ENCODE measurements at regions not wholly inside any gene's neighbourhood (a gene's known extent, or its start where the extent isn't known, plus 50 kb on each side); places are given as distances from the start of the nearest gene placed in this dataset.

DNA sequence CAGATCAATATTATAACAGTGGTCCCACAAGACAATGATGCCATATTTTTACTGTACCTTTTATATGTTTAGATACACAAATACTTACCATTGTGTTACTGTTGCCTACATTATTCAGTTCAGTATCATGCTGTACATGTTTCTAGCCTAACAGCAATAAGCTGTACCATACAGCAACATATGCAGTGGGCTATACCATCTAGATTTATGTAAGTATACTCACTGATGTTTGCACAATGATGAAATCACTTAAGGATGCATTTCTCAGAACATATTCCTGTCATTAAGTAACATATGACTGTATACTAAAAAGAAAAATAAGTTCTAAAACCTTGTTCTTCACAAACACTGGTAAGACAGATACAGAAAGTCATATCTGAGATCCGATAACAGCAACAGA is 468.6 kb upstream of the SEMA3A start:
- H3K79me2 ChIP-seq (ENCODE audit: low read length), result no peaks in the 10 kb centered on the region
- H3F3A ChIP-seq (ENCODE audit: low read length, unreplicated experiment), result no peaks in the 10 kb centered on the region
- H4K20me1 ChIP-seq (ENCODE audit: low read length), result no peaks in the 10 kb centered on the region
- no peak overlapping the region for H3K9ac ChIP-seq (ENCODE audit: low read length)
- H2AFZ ChIP-seq (ENCODE audit: low read length), result no peak overlapping the region
- H3K9me2 ChIP-seq (replicated peaks; ENCODE audit: low read length), result no peaks in the 10 kb centered on the region; the same call in 1 of the 2 replicates
- TF ChIP-seq, protein P1, sequence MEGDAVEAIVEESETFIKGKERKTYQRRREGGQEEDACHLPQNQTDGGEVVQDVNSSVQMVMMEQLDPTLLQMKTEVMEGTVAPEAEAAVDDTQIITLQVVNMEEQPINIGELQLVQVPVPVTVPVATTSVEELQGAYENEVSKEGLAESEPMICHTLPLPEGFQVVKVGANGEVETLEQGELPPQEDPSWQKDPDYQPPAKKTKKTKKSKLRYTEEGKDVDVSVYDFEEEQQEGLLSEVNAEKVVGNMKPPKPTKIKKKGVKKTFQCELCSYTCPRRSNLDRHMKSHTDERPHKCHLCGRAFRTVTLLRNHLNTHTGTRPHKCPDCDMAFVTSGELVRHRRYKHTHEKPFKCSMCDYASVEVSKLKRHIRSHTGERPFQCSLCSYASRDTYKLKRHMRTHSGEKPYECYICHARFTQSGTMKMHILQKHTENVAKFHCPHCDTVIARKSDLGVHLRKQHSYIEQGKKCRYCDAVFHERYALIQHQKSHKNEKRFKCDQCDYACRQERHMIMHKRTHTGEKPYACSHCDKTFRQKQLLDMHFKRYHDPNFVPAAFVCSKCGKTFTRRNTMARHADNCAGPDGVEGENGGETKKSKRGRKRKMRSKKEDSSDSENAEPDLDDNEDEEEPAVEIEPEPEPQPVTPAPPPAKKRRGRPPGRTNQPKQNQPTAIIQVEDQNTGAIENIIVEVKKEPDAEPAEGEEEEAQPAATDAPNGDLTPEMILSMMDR (conservative IDR thresholded peaks at IDR 0.05; ENCODE audit: low read depth, low read length), result no peak
- TF ChIP-seq EZH2 (IDR thresholded peaks at IDR 0.05; ENCODE audit: low read length, unreplicated experiment) (no peak), EZH2phosphoT487 (IDR thresholded peaks at IDR 0.05; ENCODE audit: borderline replicate concordance, low read length) (no peak)
- intact Hi-C loops (cut with micrococcal nuclease), result loop anchor here (2.0 kb wide), 1 partner anchor 46 kb away; no protein-coding TSS in a partner anchor
- H3K4me3 ChIP-seq (ENCODE audit: low read length), result no peak overlapping the region
- H3K27me3 ChIP-seq (ENCODE audit: low read length), result no peaks in the 10 kb centered on the region
- H3K9me3 ChIP-seq (ENCODE audit: low read length), result no peaks in the 10 kb centered on the region
- DNase-seq, result peak; percentile 43
- BruUV-seq (replicated peaks), result no TSS peak
- H3K4me1 ChIP-seq (ENCODE audit: insufficient read depth, low read length), result peaks cover 9% of the 10 kb centered on the region
- H3K27ac ChIP-seq (ENCODE audit: low read length), result no peak overlapping the region
- peak; percentile 62 for ATAC-seq
- no peak overlapping the region for H3K4me2 ChIP-seq (ENCODE audit: low read length)
- ChIA-PET POLR2A (ENCODE audit: unreplicated experiment) (no interaction called here), CTCF (no interaction called here)
- H3K36me3 ChIP-seq (ENCODE audit: low read depth, low read length), result no peaks in the 10 kb centered on the region

DNA sequence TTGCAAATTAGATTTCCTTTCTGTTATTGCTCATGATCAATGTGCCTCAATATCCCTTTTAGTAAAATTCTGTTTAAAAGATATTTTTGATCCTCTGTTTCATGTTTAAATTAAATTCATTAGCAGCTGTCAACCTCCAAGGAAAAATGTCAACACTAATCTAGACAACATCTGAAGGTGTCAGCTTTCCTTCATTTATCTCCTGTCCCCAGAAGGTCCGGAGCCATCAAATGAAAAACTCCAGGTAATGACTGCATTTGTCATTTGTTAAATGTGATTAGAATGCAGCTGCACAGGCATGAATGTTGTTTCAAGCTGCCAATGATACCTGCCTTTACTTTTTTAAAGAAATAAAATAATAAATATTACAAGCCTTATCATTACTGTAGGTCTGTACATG is 463.7 kb upstream of the SEMA3A start:
- ATAC-seq (no peak), DNase-seq (no peak)
- TF ChIP-seq EZH2phosphoT487 (IDR thresholded peaks at IDR 0.05; ENCODE audit: borderline replicate concordance, low read length) (no peak), EZH2 (IDR thresholded peaks at IDR 0.05; ENCODE audit: low read length, unreplicated experiment) (no peak)
- TF ChIP-seq, protein P1 (conservative IDR thresholded peaks at IDR 0.05; ENCODE audit: low read depth, low read length), result no peak
- no peaks in the 10 kb centered on the region for H3K36me3 ChIP-seq (ENCODE audit: low read depth, low read length)
- no peak overlapping the region for H2AFZ ChIP-seq (ENCODE audit: low read length)
- no peaks in the 10 kb centered on the region for H3K79me2 ChIP-seq (ENCODE audit: low read length)
- CTCF ChIA-PET, result no interaction called here
- no peaks in the 10 kb centered on the region for H3K27me3 ChIP-seq (ENCODE audit: low read length)
- no peaks in the 10 kb centered on the region for H4K20me1 ChIP-seq (ENCODE audit: low read length)
- POLR2A ChIA-PET (ENCODE audit: unreplicated experiment), result no interaction called here
- intact Hi-C loops (cut with micrococcal nuclease), result no loop called here
- H3K4me3 ChIP-seq (ENCODE audit: low read length), result no peak overlapping the region
- H3K9me3 ChIP-seq (ENCODE audit: low read length), result no peaks in the 10 kb centered on the region
- H3K27ac ChIP-seq (ENCODE audit: low read length), result no peak overlapping the region
- no peak overlapping the region for H3K4me2 ChIP-seq (ENCODE audit: low read length)
- no TSS peak for BruUV-seq (replicated peaks)
- H3F3A ChIP-seq (ENCODE audit: low read length, unreplicated experiment), result no peaks in the 10 kb centered on the region
- no peaks in the 10 kb centered on the region; the same call in 1 of the 2 replicates for H3K9me2 ChIP-seq (replicated peaks; ENCODE audit: low read length)
- peaks cover 8% of the 10 kb centered on the region for H3K4me1 ChIP-seq (ENCODE audit: insufficient read depth, low read length)
- no peak overlapping the region for H3K9ac ChIP-seq (ENCODE audit: low read length)

DNA sequence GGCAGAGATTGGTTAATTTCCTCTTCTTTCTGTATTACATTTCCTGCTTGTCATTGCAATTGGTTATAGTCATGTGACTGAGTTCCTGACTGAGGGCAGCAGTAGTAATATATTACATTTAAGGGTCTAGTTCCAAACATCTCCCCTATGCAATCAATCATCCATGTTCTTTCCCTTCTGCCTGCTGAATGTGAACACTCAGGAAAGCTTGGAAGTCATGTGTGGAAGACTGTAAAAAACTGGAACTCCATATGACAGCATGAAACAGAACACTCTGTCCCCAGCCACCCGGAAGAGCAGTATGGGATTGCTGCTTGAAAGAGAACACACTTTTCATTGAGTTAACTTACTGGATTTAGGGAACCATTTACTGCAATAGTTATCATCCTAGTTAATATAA is 459.7 kb upstream of the SEMA3A start:
- TF ChIP-seq, protein P1 (conservative IDR thresholded peaks at IDR 0.05; ENCODE audit: low read depth, low read length), result no peak
- TF ChIP-seq EZH2 (IDR thresholded peaks at IDR 0.05; ENCODE audit: low read length, unreplicated experiment) (no peak), EZH2phosphoT487 (IDR thresholded peaks at IDR 0.05; ENCODE audit: borderline replicate concordance, low read length) (no peak)

More for the DNA sequence above, 459.7 kb upstream of the SEMA3A start:
- Histone ChIP-seq H3K9ac (ENCODE audit: low read length) (no peak overlapping the region), H3K27ac (ENCODE audit: low read length) (no peak overlapping the region), H3K4me3 (ENCODE audit: low read length) (no peak overlapping the region), H3K4me1 (ENCODE audit: insufficient read depth, low read length) (no peaks in the 10 kb centered on the region), H3K9me2 (replicated peaks; ENCODE audit: low read length) (no peaks in the 10 kb centered on the region), H2AFZ (ENCODE audit: low read length) (no peak overlapping the region), H3K36me3 (ENCODE audit: low read depth, low read length) (no peaks in the 10 kb centered on the region), H3F3A (ENCODE audit: low read length, unreplicated experiment) (no peaks in the 10 kb centered on the region), H3K4me2 (ENCODE audit: low read length) (no peak overlapping the region), H3K27me3 (ENCODE audit: low read length) (no peaks in the 10 kb centered on the region), H3K9me3 (ENCODE audit: low read length) (no peaks in the 10 kb centered on the region), H4K20me1 (ENCODE audit: low read length) (no peaks in the 10 kb centered on the region), H3K79me2 (ENCODE audit: low read length) (no peaks in the 10 kb centered on the region)
- no peak for DNase-seq
- no peak for ATAC-seq
- intact Hi-C loops (cut with micrococcal nuclease), result no loop called here
- ChIA-PET POLR2A (ENCODE audit: unreplicated experiment) (no interaction called here), CTCF (no interaction called here)
- BruUV-seq (replicated peaks), result no TSS peak

All from PC-3 (cell line).